T-cell (primary cell): ENCODE measurements at regions not wholly inside any gene's neighbourhood (a gene's known extent, or its start where the extent isn't known, plus 50 kb on each side); places are given as distances from the start of the nearest gene placed in this dataset.

Experiments
- ATAC-seq, 4 experiments: fragments of 200-7000 bp in 3 of 4; fragments of 150-1000 bp in 1 of 4; cut with Tn5 transposase; replicated peaks in 1 of 4; 1 replicate in 3 of 4; 2 replicates in 1 of 4; pipeline ENCODE4 v1.10.0; 2021; ENCODE audit warnings: moderate library complexity in 3 of 4, mild to moderate bottlenecking in 2 of 4, moderate number of reproducible peaks in 1 of 4
- CTCF ChIA-PET, 2 donors: fragments of 300-600 bp; sonication (Branson Sonifier 250); formaldehyde crosslinking; loops; one replicate each; lab custom pipeline; 2022; ENCODE audit warnings: antibody characterized with exemption in 2 of 2; lab: Charles Lee
- POLR2A ChIA-PET, 2 donors: fragments of 300-600 bp; sonication (Branson Sonifier 250); formaldehyde crosslinking; loops; one replicate each; lab custom pipeline; 2022; ENCODE audit warnings: antibody characterized with exemption in 2 of 2; lab: Charles Lee
- DNase-seq, 35 experiments: peaks; one replicate each; pipeline versions ENCODE4 v3.0.0 to v3.0.0-alpha.2; 2013 to 2023
- H3K27ac ChIP-seq: one replicate; pipeline ENCODE4 v1.5.1; 2013; ENCODE audit warnings: low read length
- H3K27me3 ChIP-seq, 2 experiments: replicated peaks in 1 of 2; 1 replicate in 1 of 2; 2 replicates in 1 of 2; pipeline versions ENCODE4 v1.6.1 to v1.7.0; 2013; ENCODE audit warnings: low read length in 1 of 2, mixed read lengths in 1 of 2; ENCODE audit not compliant: control insufficient read depth in 2 of 2, insufficient read depth in 2 of 2; ENCODE audit errors: extremely low read depth in 1 of 2
- H3K36me3 ChIP-seq, 2 donors: 1 replicate in 1 of 2; 2 replicates in 1 of 2; pipeline versions ENCODE4 v1.6.1 to v1.7.0; 2013; ENCODE audit warnings: low read length in 1 of 2; ENCODE audit not compliant: control insufficient read depth in 2 of 2, insufficient read depth in 1 of 2; ENCODE audit errors: extremely low read depth in 1 of 2
- H3K4me1 ChIP-seq, 2 experiments: 1 replicate in 1 of 2; 2 replicates in 1 of 2; pipeline versions ENCODE4 v1.6.1 to v1.7.0; 2013; ENCODE audit warnings: low read length in 2 of 2, mixed read lengths in 1 of 2; ENCODE audit not compliant: insufficient read depth in 2 of 2, control insufficient read depth in 1 of 2; ENCODE audit errors: extremely low read depth in 1 of 2
- H3K4me3 ChIP-seq, 2 donors: 1 replicate in 1 of 2; 2 replicates in 1 of 2; pipeline versions ENCODE4 v1.5.1 to v1.7.0; 2013; ENCODE audit warnings: mild to moderate bottlenecking in 2 of 2, low read length in 1 of 2, moderate library complexity in 1 of 2; ENCODE audit not compliant: control insufficient read depth in 1 of 2; ENCODE audit errors: extremely low read depth in 1 of 2
- H3K9me3 ChIP-seq: 2 replicates; pipeline ENCODE4 v1.7.0; 2013
- H3K27ac Mint-ChIP-seq, 2 donors: one replicate each; pipeline ENCODE4 v1.8.0; 2020 to 2021; ENCODE audit warnings: mild to moderate bottlenecking in 2 of 2, mixed read lengths in 2 of 2
- H3K27me3 Mint-ChIP-seq, 2 donors: one replicate each; pipeline ENCODE4 v1.8.0; 2021 to 2022; ENCODE audit warnings: mixed read lengths in 2 of 2
- H3K36me3 Mint-ChIP-seq: one replicate; pipeline ENCODE4 v1.8.0; 2021; ENCODE audit warnings: mixed read lengths
- H3K4me1 Mint-ChIP-seq, 3 donors: one replicate each; pipeline ENCODE4 v1.8.0; 2020 to 2022; ENCODE audit warnings: mixed read lengths in 3 of 3, mild to moderate bottlenecking in 1 of 3
- H3K4me3 Mint-ChIP-seq, 3 donors: one replicate each; pipeline ENCODE4 v1.8.0; 2020 to 2022; ENCODE audit warnings: mild to moderate bottlenecking in 3 of 3, mixed read lengths in 3 of 3, moderate library complexity in 3 of 3
- H3K9me3 Mint-ChIP-seq, 3 donors: one replicate each; pipeline ENCODE4 v1.8.0; 2020 to 2022; ENCODE audit warnings: mixed read lengths in 3 of 3
- WGBS: methylation state at CpG from one replicate; pipeline ENCODE4 v1.1.5; 2013; ENCODE audit warnings: missing lambda C conversion rate; ENCODE audit not compliant: insufficient coverage; 5-methylcytosine and 5-hydroxymethylcytosine counted together

DNA sequence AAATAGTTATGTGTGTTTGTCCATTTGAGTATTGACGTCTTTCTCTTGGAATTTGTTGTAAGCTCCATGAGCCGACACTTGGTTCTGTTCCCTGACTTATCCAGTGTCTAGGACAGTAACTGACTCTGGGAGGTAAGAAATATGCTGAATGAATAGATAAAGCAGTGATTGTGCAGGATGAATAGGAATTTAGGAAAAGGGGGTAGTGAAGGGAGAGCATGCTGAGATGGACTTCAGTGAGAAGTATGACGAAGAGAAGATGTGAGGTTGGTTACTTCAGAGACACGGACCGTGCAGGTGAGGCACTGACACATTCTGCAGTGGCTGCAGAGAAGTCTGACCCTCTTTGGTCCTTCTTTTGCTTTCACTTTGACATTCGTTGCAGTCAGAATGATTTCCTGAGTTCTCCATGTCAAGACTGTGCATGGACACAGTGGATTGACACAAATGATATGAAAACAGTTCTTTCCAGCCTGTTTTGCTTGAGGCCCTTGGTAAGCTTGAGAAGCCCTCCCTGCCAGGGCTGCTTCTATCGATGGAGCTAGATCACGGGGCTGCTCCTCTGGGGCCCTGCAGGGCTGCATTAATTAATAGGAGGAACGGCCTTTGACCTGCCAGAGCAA lies 261.5 kb upstream of the SORCS1 start:
- ChIA-PET POLR2A (no interaction called here), CTCF (no interaction called here)
- Histone ChIP-seq H3K9me3 (no peaks in the 10 kb centered on the region), H3K36me3 (no peaks in the 10 kb centered on the region), H3K4me3 (no peak overlapping the region), H3K4me1 (no peaks in the 10 kb centered on the region), H3K27ac (no peak overlapping the region), H3K27me3 (no peaks in the 10 kb centered on the region)
- ATAC-seq (no peak), DNase-seq (no peak)
- Mint-ChIP-seq H3K9me3 (peaks cover 11 to 16% (median 15%) of the 10 kb centered on the region in 3 donors), H3K36me3 (no peaks in the 10 kb centered on the region), H3K27ac (no peak overlapping the region), H3K4me3 (no peak overlapping the region), H3K4me1 (no peaks in the 10 kb centered on the region), H3K27me3 (no peaks in the 10 kb centered on the region)
- WGBS: 77% methylated on average over 6 of the region's 9 CpGs

DNA sequence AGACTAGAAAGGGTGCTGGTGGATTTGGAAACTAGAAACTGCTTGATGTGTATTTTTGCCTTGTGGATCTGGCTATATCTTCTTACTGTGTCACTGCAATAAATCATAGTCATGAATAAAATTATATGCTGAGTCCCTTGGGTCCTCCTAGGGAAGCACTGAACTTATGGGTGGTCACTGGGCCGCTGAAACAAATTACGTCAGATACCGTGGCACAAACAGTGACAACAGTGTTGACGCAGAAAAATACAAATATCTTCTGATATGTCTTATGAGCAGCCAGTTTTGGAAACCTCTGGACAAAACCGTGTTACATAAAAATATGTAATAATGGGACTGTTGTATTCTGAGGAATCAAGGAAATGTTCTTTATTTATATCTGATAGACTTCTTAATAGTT lies 260.1 kb upstream of the SORCS1 start:
- H3K27me3 Mint-ChIP-seq: no peaks in the 10 kb centered on the region
- H3K9me3 Mint-ChIP-seq: peaks cover 11 to 18% (median 15%) of the 10 kb centered on the region in 3 donors
- H3K4me3 ChIP-seq: no peak overlapping the region
- H3K36me3 ChIP-seq: no peaks in the 10 kb centered on the region
- H3K27me3 ChIP-seq: no peaks in the 10 kb centered on the region
- POLR2A ChIA-PET: no interaction called here
- CTCF ChIA-PET: no interaction called here
- no peaks in the 10 kb centered on the region for H3K36me3 Mint-ChIP-seq
- no peaks in the 10 kb centered on the region for H3K4me1 Mint-ChIP-seq
- no peaks in the 10 kb centered on the region for H3K9me3 ChIP-seq
- no peak overlapping the region for H3K4me3 Mint-ChIP-seq
- WGBS: 92% methylated on average over 3 of the region's 5 CpGs
- no peak overlapping the region for H3K27ac ChIP-seq
- DNase-seq (no peak), ATAC-seq (no peak)
- no peak overlapping the region for H3K27ac Mint-ChIP-seq
- H3K4me1 ChIP-seq: no peaks in the 10 kb centered on the region

DNA sequence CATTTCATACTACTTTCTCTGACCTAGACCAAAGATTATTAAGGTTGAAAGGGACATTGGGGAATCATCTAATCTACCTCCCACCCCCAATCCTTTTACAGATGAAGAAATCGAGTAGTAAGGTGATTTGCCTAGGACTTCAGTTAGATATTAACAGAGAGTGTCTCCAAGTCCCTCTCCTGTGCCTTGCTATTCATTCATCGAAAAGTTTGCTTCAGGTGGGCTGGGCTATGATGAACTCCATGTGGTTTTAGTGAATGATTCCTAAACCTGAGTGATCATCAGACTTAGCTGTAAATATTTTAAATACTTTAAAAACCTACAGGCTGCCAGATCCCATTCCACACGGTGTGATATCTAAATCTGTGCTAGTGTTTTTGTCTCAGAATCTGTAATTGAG lies 259.4 kb upstream of the SORCS1 start:
- no CpG with 5 or more reads among the region's 3 CpGs for WGBS
- Mint-ChIP-seq H3K27me3 (no peaks in the 10 kb centered on the region), H3K36me3 (no peaks in the 10 kb centered on the region), H3K27ac (no peak overlapping the region), H3K9me3 (peaks cover 11 to 18% (median 15%) of the 10 kb centered on the region in 3 donors), H3K4me1 (no peaks in the 10 kb centered on the region), H3K4me3 (no peak overlapping the region)
- H3K4me1 ChIP-seq: no peaks in the 10 kb centered on the region
- no peaks in the 10 kb centered on the region for H3K36me3 ChIP-seq
- no peak for DNase-seq
- H3K9me3 ChIP-seq: no peaks in the 10 kb centered on the region
- POLR2A ChIA-PET: no interaction called here
- CTCF ChIA-PET: no interaction called here
- ATAC-seq: no peak
- no peak overlapping the region for H3K27ac ChIP-seq
- H3K27me3 ChIP-seq: no peaks in the 10 kb centered on the region
- H3K4me3 ChIP-seq: no peak overlapping the region

DNA sequence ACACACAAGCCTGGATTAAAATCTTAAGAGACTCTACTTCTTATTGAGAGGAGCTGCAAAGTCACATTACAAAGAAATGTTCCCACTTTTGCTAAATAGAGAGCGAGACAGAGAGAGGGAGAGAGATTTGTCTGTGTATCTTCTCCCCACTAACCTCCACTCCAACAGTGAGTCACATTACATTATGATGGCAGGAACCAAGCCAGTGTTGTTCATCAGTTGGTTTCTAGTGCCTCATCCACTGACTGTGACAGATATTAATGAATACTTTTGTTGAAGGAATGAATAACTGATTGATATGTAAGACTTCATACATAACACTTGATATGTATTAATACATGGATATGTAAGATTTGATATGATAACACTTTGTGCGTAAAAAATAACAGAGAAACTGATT lies 258.2 kb upstream of the SORCS1 start:
- no peaks in the 10 kb centered on the region for H3K27me3 Mint-ChIP-seq
- Histone ChIP-seq H3K27ac (no peak overlapping the region), H3K36me3 (no peaks in the 10 kb centered on the region), H3K4me3 (no peak overlapping the region), H3K4me1 (no peaks in the 10 kb centered on the region), H3K27me3 (no peaks in the 10 kb centered on the region), H3K9me3 (no peaks in the 10 kb centered on the region)
- ChIA-PET POLR2A (interaction anchor here in 1 of 2 donors (0.7 kb wide), 1 partner anchor 21 kb away, joined by 6 read pairs; no protein-coding TSS in a partner anchor), CTCF (no interaction called here)
- no peaks in the 10 kb centered on the region for H3K36me3 Mint-ChIP-seq
- no peak overlapping the region for H3K4me3 Mint-ChIP-seq
- no peaks in the 10 kb centered on the region for H3K4me1 Mint-ChIP-seq
- H3K9me3 Mint-ChIP-seq: peaks cover 11 to 21% (median 16%) of the 10 kb centered on the region in 3 donors
- H3K27ac Mint-ChIP-seq: no peak overlapping the region
- WGBS: 43% methylated on average over 1 of the region's 2 CpGs
- ATAC-seq (no peak), DNase-seq (no peak)

DNA sequence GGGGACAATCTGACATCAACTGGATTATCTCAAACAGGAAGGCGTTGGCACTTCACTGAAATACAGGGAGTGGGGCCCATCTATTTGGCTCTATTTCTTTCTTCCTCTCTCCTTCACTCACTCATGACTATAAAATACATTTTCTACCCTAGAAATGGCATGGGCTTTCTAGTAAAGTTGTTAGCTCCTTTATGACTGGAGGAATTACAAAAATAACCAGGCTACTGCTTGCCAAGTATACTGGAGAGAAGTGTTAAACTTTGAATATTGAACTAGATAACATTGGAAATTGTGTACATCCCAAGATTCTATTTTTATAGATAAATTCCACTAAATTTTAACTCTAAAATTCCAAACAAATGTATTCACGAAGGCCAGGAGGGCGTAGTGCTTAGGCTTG lies 255.7 kb upstream of the SORCS1 start:
- no CpG with 5 or more reads among the region's 3 CpGs for WGBS
- Histone ChIP-seq H3K9me3 (no peaks in the 10 kb centered on the region), H3K27ac (no peak overlapping the region), H3K36me3 (no peaks in the 10 kb centered on the region), H3K27me3 (no peaks in the 10 kb centered on the region), H3K4me3 (no peak overlapping the region), H3K4me1 (no peaks in the 10 kb centered on the region)
- Mint-ChIP-seq H3K27me3 (no peaks in the 10 kb centered on the region), H3K4me1 (no peaks in the 10 kb centered on the region), H3K4me3 (no peak overlapping the region), H3K27ac (no peak overlapping the region), H3K36me3 (no peaks in the 10 kb centered on the region), H3K9me3 (peaks cover 10 to 20% (median 13%) of the 10 kb centered on the region in 3 donors)
- ChIA-PET POLR2A (no interaction called here), CTCF (no interaction called here)
- no peak for ATAC-seq
- no peak for DNase-seq

DNA sequence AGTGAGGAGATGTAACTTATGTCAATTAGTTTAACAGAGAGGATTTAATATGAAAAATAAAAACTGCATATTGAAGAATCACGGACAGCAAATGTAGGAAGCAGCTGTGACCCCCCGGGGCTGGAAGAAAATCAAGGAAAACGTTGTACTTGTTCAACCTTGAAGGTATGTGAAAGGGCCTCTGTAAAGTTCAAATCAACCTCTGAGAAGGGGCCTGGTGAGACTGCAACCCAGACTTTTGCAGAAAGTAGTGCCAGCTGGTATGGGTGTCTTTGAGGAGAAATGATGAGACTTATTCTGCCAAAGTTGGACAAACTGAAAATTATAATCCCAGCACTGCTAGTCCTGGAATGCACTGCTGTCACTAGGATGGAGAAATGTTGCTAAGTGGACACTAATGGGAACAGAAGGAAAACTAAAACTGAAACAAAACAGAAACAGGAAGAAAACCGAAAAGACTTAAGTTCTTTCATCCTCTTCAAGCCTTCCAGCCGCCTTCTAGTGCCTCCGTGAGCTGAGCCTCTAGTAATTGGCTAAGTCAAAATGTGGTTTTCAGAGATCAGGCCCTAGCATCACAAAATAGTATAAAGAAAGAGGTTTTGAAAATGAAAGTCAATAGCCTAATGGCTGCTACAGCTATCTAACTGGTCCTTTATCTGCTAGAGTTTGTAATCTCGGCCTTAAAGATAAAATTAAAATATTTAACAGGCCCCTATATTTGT lies 253.7 kb upstream of the SORCS1 start:
- 71% methylated on average over 3 of the region's 7 CpGs for WGBS

More for the DNA sequence above, 253.7 kb upstream of the SORCS1 start:
- ChIA-PET POLR2A (no interaction called here), CTCF (no interaction called here)
- H3K4me3 ChIP-seq: no peak overlapping the region
- H3K36me3 ChIP-seq: no peaks in the 10 kb centered on the region
- peaks cover 16 to 17% (median 16%) of the 10 kb centered on the region in 3 donors for H3K9me3 Mint-ChIP-seq
- no peaks in the 10 kb centered on the region for H3K27me3 Mint-ChIP-seq
- no peaks in the 10 kb centered on the region for H3K4me1 ChIP-seq
- no peaks in the 10 kb centered on the region for H3K27me3 ChIP-seq
- H3K27ac Mint-ChIP-seq: no peak overlapping the region
- ATAC-seq (no peak), DNase-seq (no peak)
- H3K27ac ChIP-seq: no peak overlapping the region
- H3K4me3 Mint-ChIP-seq: no peak overlapping the region
- H3K36me3 Mint-ChIP-seq: no peaks in the 10 kb centered on the region
- H3K9me3 ChIP-seq: no peaks in the 10 kb centered on the region
- H3K4me1 Mint-ChIP-seq: no peaks in the 10 kb centered on the region
